GM10266 (cell line): ENCODE measurements at regions not wholly inside any gene's neighbourhood (a gene's known extent, or its start where the extent isn't known, plus 50 kb on each side); places are given as distances from the start of the nearest gene placed in this dataset.

Source experiments
- DNase-seq: peaks from one replicate; pipeline ENCODE4 v3.0.0; 2012; ENCODE audit errors: extremely low spot score
- CTCF ChIP-seq: IDR thresholded peaks from 2 replicates; pipeline ENCODE4 v1.5.1; 2012; ENCODE audit warnings: mild to moderate bottlenecking, low read depth; ENCODE audit not compliant: control insufficient read depth, insufficient read depth; ENCODE audit errors: missing control alignments

DNA sequence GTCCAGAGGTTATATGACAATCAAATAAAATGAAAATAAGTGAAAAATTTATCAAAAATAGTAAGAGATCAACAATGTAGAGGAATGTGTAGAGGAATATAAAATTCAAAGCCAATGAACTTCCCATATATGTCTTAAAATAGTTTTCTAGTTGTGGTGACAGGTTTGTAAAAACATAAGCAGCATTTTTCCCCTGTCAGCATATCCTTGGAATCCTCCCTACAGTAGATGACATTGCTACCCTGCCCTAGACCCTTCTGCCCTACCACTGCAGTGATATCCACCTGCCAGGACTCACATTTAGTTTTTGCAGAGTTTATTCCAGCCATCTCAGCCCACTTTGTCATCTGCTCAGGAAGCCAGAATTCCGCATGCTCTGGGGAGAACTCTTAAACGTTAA lies 842.0 kb downstream of the RPS29 start:
- TF ChIP-seq CTCF = no peak
- DNase-seq = no peak

GRCh38 chr14:48738186-48738925 lies 847.8 kb downstream of the RPS29 start:
- TF ChIP-seq CTCF = no peak
- DNase-seq = no peak

GRCh38 chr14:48735607-48736006 lies 850.6 kb downstream of the RPS29 start:
- no peak for TF ChIP-seq CTCF

GRCh38 chr14:48731260-48731659 lies 854.9 kb downstream of the RPS29 start:
- DNase-seq = no peak
- TF ChIP-seq CTCF = no peak

More at GRCh38 chr14:48735607-48736006, 850.6 kb downstream of the RPS29 start:
- no peak for DNase-seq

- no peak for TF ChIP-seq CTCF
- no peak for DNase-seq
These were observed 860.0 kb downstream of the RPS29 start for GRCh38 chr14:48726080-48726642.

- TF ChIP-seq CTCF = no peak
- no peak for DNase-seq
These were observed 861.0 kb downstream of the RPS29 start for GRCh38 chr14:48725051-48725734.
